Lung (tissue), 11 donors: ENCODE measurements at regions not wholly inside any gene's neighbourhood (a gene's known extent, or its start where the extent isn't known, plus 50 kb on each side); places are given as distances from the start of the nearest gene placed in this dataset.

Source experiments
- ATAC-seq: fragments of 200-7000 bp; cut with Tn5 transposase; one replicate; pipeline ENCODE4 v1.9.1; 2020; ENCODE audit warnings: moderate number of reproducible peaks; ENCODE audit not compliant: insufficient read depth, low FRiP score
- DNase-seq, 3 donors: peaks; one replicate each; pipeline ENCODE4 v3.0.0-alpha.2; 2013 to 2017
- H3K27ac ChIP-seq, 2 donors: one replicate each; pipeline ENCODE4 v1.5.1; 2013; ENCODE audit warnings: mild to moderate bottlenecking in 2 of 2, moderate library complexity in 2 of 2, control low read depth in 1 of 2, inconsistent platforms in 1 of 2, low read depth in 1 of 2, low read length in 1 of 2
- H3K27me3 ChIP-seq, 3 donors: one replicate each; pipeline ENCODE4 v1.5.1; 2013; ENCODE audit warnings: low read length in 2 of 3; ENCODE audit not compliant: control insufficient read depth in 3 of 3, insufficient read depth in 3 of 3
- H3K36me3 ChIP-seq, 4 donors: one replicate each; pipeline ENCODE4 v1.5.1; 2013; ENCODE audit warnings: low read length in 4 of 4, mild to moderate bottlenecking in 1 of 4, moderate library complexity in 1 of 4; ENCODE audit not compliant: control insufficient read depth in 4 of 4, insufficient read depth in 4 of 4
- H3K4me1 ChIP-seq, 5 donors: one replicate each; pipeline ENCODE4 v1.5.1; 2013; ENCODE audit warnings: low read length in 5 of 5, mild to moderate bottlenecking in 2 of 5, moderate library complexity in 1 of 5; ENCODE audit not compliant: control insufficient read depth in 5 of 5, insufficient read depth in 5 of 5
- H3K4me3 ChIP-seq: one replicate; pipeline ENCODE4 v1.5.1; 2013; ENCODE audit warnings: mild to moderate bottlenecking, control low read depth, moderate library complexity
- H3K9ac ChIP-seq, 2 donors: one replicate each; pipeline ENCODE4 v1.5.1; 2013; ENCODE audit warnings: low read length in 2 of 2, control low read depth in 1 of 2; ENCODE audit not compliant: insufficient read depth in 1 of 2
- H3K9me3 ChIP-seq, 4 donors: one replicate each; pipeline ENCODE4 v1.5.1; 2013; ENCODE audit warnings: low read length in 3 of 4, mild to moderate bottlenecking in 1 of 4, moderate library complexity in 1 of 4; ENCODE audit not compliant: control insufficient read depth in 4 of 4, insufficient read depth in 3 of 4
- CTCF ChIP-seq: IDR thresholded peaks from 2 replicates; pipeline ENCODE4 v1.5.1; 2012; ENCODE audit warnings: mild to moderate bottlenecking; ENCODE audit errors: control extremely low read depth, extremely low read depth
- WGBS, 2 donors: extraction: QIAGEN DNeasy Blood & Tissue Kit; methylation state at CpG; one replicate each; pipeline ENCODE4 v1.1.7; 2013; 5-methylcytosine and 5-hydroxymethylcytosine counted together
- donor health status: control.
- donor health status: control.
- donor health status: Bipolar disorder and iron deficiency.
- donor health status: healthy.
- donor health status: DM: yes; HTN: yes; CAD: no.

GRCh38 chr3:24589513-24589851, 94.8 kb upstream of the THRB start:
- 25 to 36% methylated on average over 1 of the region's 1 CpG for WGBS, 2 donors

GRCh38 chr3:24589931-24590880, 95.6 kb upstream of the THRB start:
- Histone ChIP-seq H3K4me3 (no peak overlapping the region), H3K9me3 (no peaks in the 10 kb centered on the region), H3K9ac (no peak overlapping the region), H3K27ac (no peak overlapping the region), H3K4me1 (peaks cover 4 to 32% (median 10%) of the 10 kb centered on the region in 5 donors), H3K27me3 (no peaks in the 10 kb centered on the region), H3K36me3 (no peaks in the 10 kb centered on the region)
- no peak for ATAC-seq
- WGBS, 2 donors = 65 to 67% methylated on average over 3 of the region's 3 CpGs
- peak; percentile 55 to 97 (median 97) for DNase-seq
- TF ChIP-seq CTCF = no peak

More at GRCh38 chr3:24589513-24589851, 94.8 kb upstream of the THRB start:
- no peak for TF ChIP-seq CTCF
- Histone ChIP-seq H3K36me3 (no peaks in the 10 kb centered on the region), H3K27me3 (no peaks in the 10 kb centered on the region), H3K27ac (no peak overlapping the region), H3K4me3 (no peak overlapping the region), H3K9ac (no peak overlapping the region), H3K9me3 (no peaks in the 10 kb centered on the region), H3K4me1 (peaks cover 4 to 32% (median 10%) of the 10 kb centered on the region in 5 donors)
- no peak for ATAC-seq
- peak in 1 of 3 donors; percentile 73 for DNase-seq

- H3K9ac ChIP-seq = no peak overlapping the region
- TF ChIP-seq CTCF = no peak
- no peak for ATAC-seq
- H3K27me3 ChIP-seq = no peaks in the 10 kb centered on the region
- H3K4me3 ChIP-seq = no peak overlapping the region
- no peaks in the 10 kb centered on the region for H3K9me3 ChIP-seq
- H3K36me3 ChIP-seq = no peaks in the 10 kb centered on the region
- H3K4me1 ChIP-seq = peaks cover 4 to 32% (median 10%) of the 10 kb centered on the region in 5 donors
- no peak for DNase-seq
- H3K27ac ChIP-seq = no peak overlapping the region
Measured at GRCh38 chr3:24591191-24591590, 96.5 kb upstream of the THRB start.
